Eye (tissue), 1 donor: ENCODE measurements at regions not wholly inside any gene's neighbourhood (a gene's known extent, or its start where the extent isn't known, plus 50 kb on each side); places are given as distances from the start of the nearest gene placed in this dataset.
A peak's percentile ranks its signal among the peaks of the same experiment; 100 is the strongest.

Experiments
- DNase-seq: peaks from one replicate; pipeline ENCODE4 v3.0.0-alpha.2; 2015

DNA sequence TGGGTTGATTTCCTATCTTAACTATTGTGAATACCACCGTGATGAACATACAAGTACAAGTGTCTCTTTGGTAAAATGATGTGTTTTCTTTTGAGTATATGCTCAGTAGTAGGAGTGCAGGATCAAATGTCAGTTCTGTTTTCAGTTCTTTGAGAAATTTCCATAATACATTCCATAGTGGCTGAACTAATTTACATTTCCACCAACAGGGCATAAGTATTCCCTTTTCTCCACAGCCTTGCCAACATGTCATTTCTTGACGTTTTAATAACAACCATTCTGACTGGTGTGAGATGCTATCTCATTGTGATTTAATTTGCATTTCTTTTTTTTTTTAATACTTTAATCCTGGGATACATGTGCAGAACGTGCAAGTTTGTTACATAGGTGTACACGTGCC lies 268.8 kb downstream of the CENPW start:
- DNase-seq = no peak

DNA sequence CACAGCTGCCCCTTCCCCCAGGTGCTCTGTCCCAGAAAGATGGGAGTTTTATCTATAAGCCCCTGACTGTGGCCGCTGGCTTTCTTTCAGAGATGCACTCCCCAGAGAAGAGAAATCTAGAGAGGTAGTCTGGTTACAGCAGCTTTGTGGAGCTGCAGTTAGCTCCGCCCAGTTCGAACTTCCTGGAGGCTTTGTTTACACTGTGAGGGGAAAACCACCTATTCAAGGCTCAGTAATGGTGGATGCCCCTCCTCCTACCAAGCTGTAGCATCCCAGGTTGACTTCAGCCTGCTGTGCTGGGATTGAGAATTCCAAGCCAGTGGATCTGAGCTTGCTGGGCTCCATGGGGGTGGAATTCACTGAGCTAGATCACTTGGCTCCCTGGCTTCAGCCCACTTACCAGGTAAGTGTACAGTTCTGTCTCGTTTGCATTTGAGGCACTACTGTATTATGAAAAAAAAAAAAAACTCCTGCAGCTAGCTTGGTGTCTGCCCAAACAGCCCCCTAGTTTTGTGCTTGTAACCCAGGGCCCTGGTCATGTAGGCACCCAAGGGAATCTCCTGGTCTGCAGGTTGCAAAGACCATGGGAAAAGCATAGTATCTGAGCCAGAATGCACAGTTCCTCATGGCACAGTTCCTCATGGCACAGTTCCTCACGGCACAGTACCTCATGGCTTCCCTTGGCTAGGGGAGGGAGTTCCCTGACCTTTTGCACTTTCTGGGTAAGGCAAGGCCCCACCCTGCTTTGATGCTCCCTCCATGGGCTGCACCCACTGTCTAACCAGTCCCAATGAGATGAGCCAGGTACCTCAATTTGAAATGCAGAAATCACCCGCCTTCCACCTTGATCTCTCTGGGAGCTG lies 275.0 kb downstream of the CENPW start:
- no peak for DNase-seq

DNA sequence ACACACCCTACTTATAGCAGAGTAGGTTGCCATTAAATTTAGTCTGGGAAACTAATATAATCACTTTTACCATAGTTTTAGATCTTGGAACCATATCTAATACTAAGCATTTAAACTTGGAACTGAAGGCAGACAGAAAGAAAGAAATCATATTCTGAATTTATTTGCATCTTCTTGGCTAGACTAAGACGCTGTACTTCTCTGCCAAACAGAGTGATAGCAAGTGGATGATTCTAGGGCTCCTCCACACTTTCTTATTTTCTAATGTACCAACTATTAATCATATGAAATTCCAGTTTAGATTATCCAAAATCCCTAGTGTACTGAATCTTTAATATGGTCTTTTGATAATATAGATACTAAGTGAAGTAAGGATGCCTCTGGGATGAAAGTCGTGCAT lies 277.0 kb downstream of the CENPW start:
- no peak for DNase-seq

- no peak for DNase-seq
Observed at GRCh38 chr6:126618639-126619343, 278.9 kb downstream of the CENPW start.

DNA sequence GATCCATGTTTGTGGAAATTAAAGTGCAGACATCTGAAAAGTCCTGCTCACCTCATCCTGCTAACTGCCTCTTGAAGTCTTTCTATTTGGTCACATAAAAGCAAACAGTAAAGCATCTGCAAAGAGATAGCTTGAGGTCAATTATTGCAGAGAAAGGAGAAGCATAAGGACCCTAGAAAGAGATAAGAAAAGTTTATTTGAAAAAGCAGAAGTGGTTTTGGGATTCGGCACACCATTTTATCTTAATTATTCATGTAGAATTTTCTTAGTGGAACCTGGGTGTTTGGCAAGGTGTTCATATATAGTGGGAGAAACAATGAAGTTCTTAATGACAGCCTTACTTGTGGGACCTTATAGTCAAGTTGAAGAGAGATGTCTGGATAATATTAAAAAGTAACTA lies 280.8 kb downstream of the CENPW start:
- no peak for DNase-seq

DNA sequence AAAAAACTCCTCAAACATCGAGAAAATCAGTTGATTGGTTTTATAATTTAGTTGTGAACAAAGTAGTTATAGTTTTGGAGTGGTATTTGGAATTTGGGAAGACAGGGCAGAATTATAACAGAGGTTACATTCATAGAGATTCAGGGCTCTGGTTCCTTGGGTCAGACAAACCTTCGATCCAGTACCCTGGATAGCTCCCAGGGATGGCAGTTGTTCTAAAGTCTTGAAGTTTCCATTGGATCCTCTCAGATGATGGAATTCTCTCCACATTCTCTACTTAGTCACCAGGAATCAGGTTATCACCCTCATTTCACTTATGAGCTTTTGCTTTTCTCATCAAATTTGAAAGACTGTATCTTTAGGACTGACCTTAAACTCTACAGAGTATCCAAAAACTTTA lies 285.1 kb downstream of the CENPW start:
- DNase-seq = peak; percentile 47

GRCh38 chr6:126628125-126628524 lies 288.2 kb downstream of the CENPW start:
- no peak for DNase-seq

DNA sequence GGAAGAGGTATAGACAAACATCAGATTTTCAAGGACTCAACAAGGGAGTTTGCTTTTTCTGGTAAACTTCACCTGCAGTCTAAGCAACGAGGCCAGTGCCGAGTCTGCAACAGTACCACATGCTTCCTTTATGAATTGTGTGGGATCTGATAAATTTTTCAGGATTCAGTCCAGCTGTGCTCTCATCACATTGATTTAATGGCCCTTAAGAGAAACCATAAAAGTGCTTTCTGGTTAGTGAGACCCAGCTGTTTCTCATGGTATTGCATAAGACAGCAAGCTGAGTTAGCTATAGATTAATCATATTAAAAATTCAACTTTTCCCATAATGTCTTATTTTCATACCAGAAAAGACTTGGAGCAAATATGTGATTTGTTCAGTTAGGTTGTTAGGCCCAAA lies 291.4 kb downstream of the CENPW start:
- DNase-seq = peak; percentile 51

DNA sequence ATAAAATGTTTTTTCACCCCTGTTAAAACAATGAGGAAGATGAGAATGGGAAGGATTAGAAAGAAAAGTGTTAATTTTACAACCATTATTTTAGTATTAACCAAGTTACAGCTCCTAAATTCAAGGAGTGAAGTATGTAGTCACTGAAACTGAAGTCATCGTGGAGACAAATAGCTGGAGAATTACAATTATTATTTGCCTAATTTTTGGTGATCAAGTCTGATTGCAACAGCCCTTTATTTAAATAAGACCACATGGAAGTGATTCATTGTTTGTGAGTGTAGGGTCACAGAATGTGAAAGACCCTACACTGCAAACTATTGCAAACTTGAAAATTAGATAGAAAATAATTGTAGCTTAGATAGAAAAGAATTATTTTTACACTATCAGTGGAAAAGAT lies 292.4 kb downstream of the CENPW start:
- DNase-seq = no peak

DNA sequence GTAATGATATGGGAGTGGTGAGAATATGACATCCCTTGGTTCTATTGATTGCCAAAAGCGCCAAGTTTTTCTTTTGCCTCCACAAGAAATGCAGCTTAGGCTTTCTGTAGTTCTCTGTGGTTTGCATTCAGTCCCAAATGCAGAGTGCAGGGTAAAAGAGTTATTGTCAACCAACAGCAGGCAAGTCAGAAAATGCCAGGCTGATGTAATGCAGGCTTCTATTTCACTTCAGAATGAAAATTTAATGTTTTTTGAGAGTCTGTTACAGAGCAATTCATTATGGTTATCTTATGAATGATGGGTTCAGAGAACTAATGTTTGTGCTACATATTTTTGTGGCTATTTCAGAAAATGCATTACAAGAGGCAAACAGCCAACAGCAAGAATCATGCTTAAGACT lies 293.5 kb downstream of the CENPW start:
- DNase-seq = no peak

DNA sequence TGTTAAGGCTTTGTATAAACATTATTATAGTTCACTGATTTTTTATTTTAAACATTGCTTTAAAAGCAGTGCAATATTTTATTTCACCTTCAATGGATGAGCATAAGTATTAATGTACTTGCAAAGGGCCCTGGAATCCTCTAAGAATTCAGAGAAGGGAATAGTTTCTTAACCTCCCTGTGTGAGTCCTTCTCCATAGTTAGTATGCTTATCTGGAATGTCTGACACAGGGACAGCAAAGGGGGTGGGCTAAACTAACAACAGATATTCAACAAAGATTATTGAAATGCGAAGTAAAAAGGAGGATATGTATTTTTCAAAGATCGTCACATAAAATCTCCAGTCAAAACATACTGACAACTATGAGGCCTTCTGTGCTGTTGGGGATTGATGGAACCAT lies 300.4 kb downstream of the CENPW start:
- no peak for DNase-seq

- DNase-seq = no peak
Observed at GRCh38 chr6:126640921-126641320, 301.0 kb downstream of the CENPW start.

DNA sequence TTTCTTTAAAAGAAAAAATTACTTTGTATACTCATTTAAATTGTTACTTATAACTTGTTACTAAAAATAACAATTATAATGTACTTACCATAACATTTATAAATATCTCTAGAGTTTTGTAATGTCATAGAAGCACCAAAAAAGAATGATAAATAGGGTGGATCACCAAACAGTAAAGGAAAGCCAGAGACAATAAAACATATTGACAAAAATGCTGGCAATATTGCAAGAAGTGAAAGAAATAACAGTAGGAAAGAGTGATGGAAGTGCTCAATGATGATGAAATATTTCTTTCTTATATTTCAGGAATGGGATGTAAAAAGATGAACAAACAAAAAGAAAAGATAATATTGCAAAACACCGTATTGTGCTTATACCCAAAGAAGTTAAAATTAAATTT lies 301.7 kb downstream of the CENPW start:
- no peak for DNase-seq

GRCh38 chr6:126643352-126643751 lies 303.4 kb downstream of the CENPW start:
- DNase-seq = no peak

DNA sequence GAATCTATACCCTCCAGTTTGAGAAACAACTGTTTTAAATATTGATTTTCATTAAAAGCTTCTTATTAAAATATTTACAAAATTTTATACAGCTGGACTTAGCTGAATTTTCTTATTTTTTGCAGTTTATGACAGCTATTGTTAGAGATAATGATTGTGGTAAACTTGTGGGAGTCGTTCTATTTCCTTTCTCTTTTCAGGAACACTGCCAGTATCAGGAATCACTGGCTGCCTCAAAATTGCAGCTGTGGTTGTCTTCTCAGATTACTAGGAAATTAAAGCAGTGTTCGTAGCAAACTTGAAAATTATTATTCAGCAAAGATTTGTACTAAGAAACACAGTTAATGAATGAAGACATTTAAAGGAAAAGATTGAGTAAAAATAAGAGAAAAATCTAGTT lies 311.0 kb downstream of the CENPW start:
- DNase-seq = no peak

DNA sequence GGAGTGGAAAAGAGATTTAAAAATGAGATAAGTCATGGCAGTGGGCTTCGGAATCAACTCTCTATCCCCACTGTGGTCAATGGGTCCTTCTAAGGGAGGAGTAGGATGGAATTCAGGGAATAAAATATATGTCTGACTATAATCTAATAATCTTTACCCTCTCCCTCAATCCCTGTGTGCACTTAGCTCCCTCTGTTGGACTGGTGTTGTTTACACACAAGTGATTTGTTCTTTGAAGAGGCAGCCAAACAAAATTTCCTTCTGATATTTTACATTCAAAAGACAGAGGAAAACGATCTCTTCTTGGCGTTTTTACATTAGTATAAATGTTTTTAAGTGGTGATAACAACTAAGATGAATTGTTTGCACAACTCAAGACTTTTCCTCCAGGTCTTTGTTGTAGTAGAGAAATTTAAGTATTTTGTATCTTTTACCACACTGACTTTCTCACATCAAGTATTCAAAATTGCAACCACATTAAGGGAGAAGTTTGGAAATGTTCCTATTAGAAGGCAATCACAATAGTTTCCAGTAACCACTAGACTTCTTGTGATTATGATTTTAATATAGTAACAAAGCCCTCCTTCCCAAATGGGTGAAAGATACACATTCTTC lies 317.8 kb downstream of the CENPW start:
- DNase-seq = no peak

DNA sequence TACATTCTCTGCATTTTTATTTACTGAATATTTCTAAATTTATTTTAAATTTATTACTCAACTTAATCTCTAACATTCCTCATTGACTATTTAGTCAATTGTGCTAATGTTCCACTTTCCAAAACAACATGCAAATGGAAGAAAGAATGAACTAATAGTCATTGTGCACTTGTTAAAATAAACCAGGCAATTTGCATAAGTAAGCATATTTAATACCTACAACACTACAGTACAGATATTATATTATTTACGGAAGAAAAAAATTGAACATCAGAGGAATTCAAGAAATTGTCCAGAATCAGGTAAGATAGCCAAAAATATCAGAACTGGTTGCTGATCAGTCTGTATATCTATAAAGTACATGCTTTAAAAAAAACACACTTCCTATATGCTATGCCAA lies 320.5 kb downstream of the CENPW start:
- DNase-seq = no peak

GRCh38 chr6:126661646-126662045 lies 321.7 kb downstream of the CENPW start:
- DNase-seq = no peak

GRCh38 chr6:126662966-126663365 lies 323.1 kb downstream of the CENPW start:
- no peak for DNase-seq

DNA sequence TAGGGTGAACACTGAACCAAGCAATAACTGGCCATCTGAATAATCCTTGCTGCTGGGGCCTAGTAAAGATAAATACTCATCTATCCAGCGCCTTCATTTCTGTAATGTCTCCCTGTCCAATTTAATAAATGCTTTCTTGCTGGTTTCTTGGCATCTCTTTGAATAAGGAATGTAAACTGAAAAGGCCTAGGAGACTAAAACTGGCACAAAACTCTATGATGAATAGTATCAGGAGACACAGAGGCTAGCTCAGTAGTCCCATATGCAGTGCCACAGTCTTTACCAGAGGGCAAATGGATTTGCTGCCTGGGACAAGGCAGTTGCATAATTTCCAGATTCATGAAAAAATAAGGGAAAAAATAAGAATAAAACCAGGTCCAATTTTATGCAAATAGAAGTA lies 324.4 kb downstream of the CENPW start:
- no peak for DNase-seq

DNA sequence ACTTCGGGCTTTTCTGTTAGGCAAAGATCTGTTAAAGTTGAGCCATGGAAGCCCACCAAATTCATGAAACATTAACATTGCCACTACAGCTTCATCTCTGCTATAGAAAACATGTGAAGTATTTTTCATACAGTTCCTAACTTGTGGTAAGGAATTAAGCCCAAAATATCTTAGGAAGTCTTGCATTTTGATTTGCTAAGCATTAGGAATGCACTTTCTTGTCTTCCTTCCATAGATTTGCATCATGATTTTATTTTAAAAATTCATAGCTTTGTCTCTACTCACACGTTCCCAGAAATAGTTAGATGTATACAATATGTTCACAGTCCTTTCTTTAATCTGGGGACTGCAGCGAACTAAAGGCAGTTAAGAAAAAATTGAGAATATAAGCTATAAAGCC lies 325.6 kb downstream of the CENPW start:
- no peak for DNase-seq

GRCh38 chr6:126667071-126667470 lies 327.2 kb downstream of the CENPW start:
- no peak for DNase-seq

GRCh38 chr6:126667728-126668127 lies 327.8 kb downstream of the CENPW start:
- DNase-seq = no peak

DNA sequence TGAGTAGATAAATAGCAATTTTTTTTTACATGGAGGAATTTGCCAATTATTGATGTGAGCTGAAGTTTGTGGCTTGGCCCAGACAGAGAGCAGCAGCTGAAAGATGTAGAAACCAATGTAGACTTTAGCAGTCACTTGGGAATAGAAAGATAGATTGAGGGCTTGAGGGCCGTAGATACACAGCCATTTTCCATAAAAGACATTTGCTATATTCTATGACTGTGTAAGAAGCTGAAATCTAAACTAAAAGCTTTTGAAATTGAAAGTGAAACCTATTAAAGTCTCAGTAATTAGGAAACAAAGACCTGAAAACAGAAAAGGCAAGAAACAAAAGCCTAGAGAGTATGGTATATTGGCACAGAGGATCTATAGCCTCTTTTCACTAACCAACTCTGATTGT lies 332.7 kb downstream of the CENPW start:
- no peak for DNase-seq
